Fibroblast of mammary gland (primary cell): ENCODE measurements at regions not wholly inside any gene's neighbourhood (a gene's known extent, or its start where the extent isn't known, plus 50 kb on each side); places are given as distances from the start of the nearest gene placed in this dataset.

ENCODE experiments used
- DNase-seq: peaks from one replicate; pipeline ENCODE4 v3.0.0-alpha.2; 2010; ENCODE audit warnings: low read depth
- H3K4me3 ChIP-seq: 2 replicates; pipeline ENCODE4 v1.5.1; 2011; ENCODE audit warnings: low read depth, mild to moderate bottlenecking, low read length, moderate library complexity; ENCODE audit not compliant: control insufficient read depth
- CTCF ChIP-seq: conservative IDR thresholded peaks from 2 replicates; pipeline ENCODE4 v1.5.1; 2011; ENCODE audit warnings: low read depth, low read length, inconsistent platforms; ENCODE audit not compliant: control insufficient read depth, insufficient read depth

- no peak for DNase-seq
- TF ChIP-seq CTCF, result no peak
- no peak overlapping the region for H3K4me3 ChIP-seq
Observed at GRCh38 chr1:38134294-38134755, 87.7 kb upstream of the POU3F1 start.

- H3K4me3 ChIP-seq, result no peak overlapping the region
- no peak for DNase-seq
- no peak for TF ChIP-seq CTCF
Observed at GRCh38 chr1:38133756-38134155, 87.2 kb upstream of the POU3F1 start.

GRCh38 chr1:38133304-38133703 is 86.7 kb upstream of the POU3F1 start:
- TF ChIP-seq CTCF, result no peak
- no peak for DNase-seq
- no peak overlapping the region for H3K4me3 ChIP-seq

GRCh38 chr1:38132681-38133080 is 86.1 kb upstream of the POU3F1 start:
- TF ChIP-seq CTCF, result no peak
- H3K4me3 ChIP-seq, result no peak overlapping the region
- no peak for DNase-seq

- no peak overlapping the region for H3K4me3 ChIP-seq
- TF ChIP-seq CTCF, result no peak
- peak; percentile 15 for DNase-seq
Observed at GRCh38 chr1:38131024-38131585, 84.5 kb upstream of the POU3F1 start.

GRCh38 chr1:38129971-38130370 is 83.4 kb upstream of the POU3F1 start:
- no peak for DNase-seq
- no peak overlapping the region for H3K4me3 ChIP-seq
- no peak for TF ChIP-seq CTCF

GRCh38 chr1:38129473-38129872 is 82.9 kb upstream of the POU3F1 start:
- no peak for DNase-seq
- no peak overlapping the region for H3K4me3 ChIP-seq
- no peak for TF ChIP-seq CTCF
